Heart right ventricle (tissue), 16 donors: ENCODE measurements at regions not wholly inside any gene's neighbourhood (a gene's known extent, or its start where the extent isn't known, plus 50 kb on each side); places are given as distances from the start of the nearest gene placed in this dataset.
"Not testable (repeated sequence)": the region's sequence is repeated elsewhere in the genome, so short reads cannot be mapped to it uniquely, and the experiment has no call there.

Experiments
- ATAC-seq, 8 donors: fragments of 200-7000 bp; cut with Tn5 transposase; one replicate each; pipeline ENCODE4 v1.9.1; 2020; ENCODE audit warnings: mild to moderate bottlenecking in 8 of 8, moderate library complexity in 8 of 8, moderate number of reproducible peaks in 1 of 8
- DNase-seq, 2 donors: peaks; one replicate each; pipeline ENCODE4 v3.0.0-alpha.2; 2020
- H3K27ac ChIP-seq, 10 donors: fragments of 200-600 bp; sonication (generic) in 2 of 10; one replicate each; pipeline versions ENCODE4 v1.5.0 to v1.8.0; 2020 to 2022; ENCODE audit warnings: mild to moderate bottlenecking in 3 of 10
- H3K27me3 ChIP-seq, 7 donors: fragments of 200-600 bp; one replicate each; pipeline ENCODE4 v1.8.0; 2021 to 2022; ENCODE audit warnings: mild to moderate bottlenecking in 2 of 7
- H3K36me3 ChIP-seq, 9 donors: fragments of 200-600 bp; sonication (generic) in 1 of 9; one replicate each; pipeline versions ENCODE4 v1.5.0 to v1.8.0; 2020 to 2022; ENCODE audit warnings: mild to moderate bottlenecking in 2 of 9
- H3K4me1 ChIP-seq, 9 donors: fragments of 200-600 bp; sonication (generic) in 1 of 9; one replicate each; pipeline versions ENCODE4 v1.5.0 to v1.8.0; 2020 to 2022; ENCODE audit warnings: mild to moderate bottlenecking in 4 of 9
- H3K4me3 ChIP-seq, 10 donors: fragments of 200-600 bp; sonication (generic) in 2 of 10; one replicate each; pipeline versions ENCODE4 v1.5.0 to v1.8.0; 2020 to 2022; ENCODE audit warnings: mild to moderate bottlenecking in 7 of 10, moderate library complexity in 2 of 10
- H3K9me3 ChIP-seq, 11 donors: fragments of 200-600 bp in 10 of 11; sonication (generic) in 2 of 11; one replicate each; pipeline versions ENCODE4 v1.5.0 to v1.8.0; 2013 to 2022; ENCODE audit warnings: mild to moderate bottlenecking in 2 of 11, control low read depth in 1 of 11, moderate library complexity in 1 of 11
- WGBS, 2 donors: extraction: QIAGEN DNeasy Blood & Tissue Kit; methylation state at CpG; one replicate each; pipeline ENCODE4 v1.1.7; 2013; ENCODE audit warnings: inconsistent platforms in 1 of 2; 5-methylcytosine and 5-hydroxymethylcytosine counted together
- intact Hi-C, 10 donors: fragments of 100-400 bp; cut with DNase I; formaldehyde crosslinking; loops; one replicate each; pipeline versions ENCODE4 v1.11.1 to v1.14.2; 2022
- TF ChIP-seq, protein P1 (sequence below), 9 donors: fragments of 200-600 bp; sonication (generic) in 2 of 9; IDR thresholded peaks; one replicate each; pipeline versions ENCODE4 v1.5.0 to v1.8.0; 2021 to 2022; ENCODE audit warnings: antibody characterized with exemption in 9 of 9, mild to moderate bottlenecking in 5 of 9, moderate library complexity in 1 of 9
- donor health status: Arrhythmogenic right ventricular cardiomyopathy.
- donor health status: ischemic (EF 13 %, LVEDD 7.1; RV severe dilation, severe dysfunction).
- donor health status: healthy with polysubstance abuse.
- donor health status: DM: no; HTN: yes; CAD: no.
- donor health status: DM: no; HTN: no; CAD: no.
- donor health status: ischemic (EF 25% LVEDD 6.9; RV normal size, moderate dysfunction).
- donor health status: ischemic (EF 25% LVEDD 5.7; RV mildly dilated, moderate dysfunction).
- donor health status: healthy.
- donor health status: DM: yes; HTN: yes; CAD: no.
- donor health status: Ischemic cardiomyopathy.
- donor health status: ischemic (EF 35%, LVEDD 5.7; RV mildly dilated, moderate dysfunction).
- donor health status: nonischemic (EF 11% LVEDD 7.7; RV severe dilation, severe dysfunction).
- donor health status: DM: yes; HTN: yes; CAD: no.
- donor health status: PGD.
- donor health status: ischemic (EF 29% LVEDD 5.4; RV normal size, mild dysfunction).
- donor health status: nonischemic (EF 23%, LVEDD 6.1; RV moderate dilation, normal function).

DNA sequence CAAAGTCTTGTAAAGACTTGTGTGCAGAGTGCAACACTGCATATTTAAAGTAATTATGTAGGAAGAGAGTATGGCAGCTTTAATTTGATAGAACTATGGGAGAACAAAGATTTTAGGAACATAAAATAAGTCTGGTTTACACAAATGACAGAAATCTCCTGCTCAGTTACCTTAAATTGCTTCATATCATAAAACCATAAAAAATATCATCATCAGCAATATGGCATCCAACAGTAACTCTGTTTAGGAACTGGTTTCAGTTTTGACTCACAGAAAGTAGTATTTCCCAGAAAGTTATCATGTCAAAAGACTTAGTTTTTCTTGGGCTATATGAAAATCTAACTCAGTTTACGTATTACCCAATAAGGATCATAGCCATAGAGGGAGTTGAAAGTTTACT lies 292.1 kb upstream of the PMFBP1 start:
- Histone ChIP-seq H3K4me1 (no peaks in the 10 kb centered on the region), H3K9me3 (no peaks in the 10 kb centered on the region), H3K4me3 (no peak overlapping the region), H3K27ac (no peak overlapping the region), H3K27me3 (no peaks in the 10 kb centered on the region), H3K36me3 (no peaks in the 10 kb centered on the region)
- DNase-seq = no peak
- intact Hi-C loops = loop anchor here in 2 of 10 donors (10.0 kb wide), 1 partner anchor 339 kb away; no protein-coding TSS in a partner anchor
- no peak for ATAC-seq
- 96 to 97% methylated on average over 1 of the region's 1 CpG for WGBS, 2 donors
- TF ChIP-seq, protein P1, sequence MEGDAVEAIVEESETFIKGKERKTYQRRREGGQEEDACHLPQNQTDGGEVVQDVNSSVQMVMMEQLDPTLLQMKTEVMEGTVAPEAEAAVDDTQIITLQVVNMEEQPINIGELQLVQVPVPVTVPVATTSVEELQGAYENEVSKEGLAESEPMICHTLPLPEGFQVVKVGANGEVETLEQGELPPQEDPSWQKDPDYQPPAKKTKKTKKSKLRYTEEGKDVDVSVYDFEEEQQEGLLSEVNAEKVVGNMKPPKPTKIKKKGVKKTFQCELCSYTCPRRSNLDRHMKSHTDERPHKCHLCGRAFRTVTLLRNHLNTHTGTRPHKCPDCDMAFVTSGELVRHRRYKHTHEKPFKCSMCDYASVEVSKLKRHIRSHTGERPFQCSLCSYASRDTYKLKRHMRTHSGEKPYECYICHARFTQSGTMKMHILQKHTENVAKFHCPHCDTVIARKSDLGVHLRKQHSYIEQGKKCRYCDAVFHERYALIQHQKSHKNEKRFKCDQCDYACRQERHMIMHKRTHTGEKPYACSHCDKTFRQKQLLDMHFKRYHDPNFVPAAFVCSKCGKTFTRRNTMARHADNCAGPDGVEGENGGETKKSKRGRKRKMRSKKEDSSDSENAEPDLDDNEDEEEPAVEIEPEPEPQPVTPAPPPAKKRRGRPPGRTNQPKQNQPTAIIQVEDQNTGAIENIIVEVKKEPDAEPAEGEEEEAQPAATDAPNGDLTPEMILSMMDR (IDR thresholded peaks at IDR 0.05) = no peak

DNA sequence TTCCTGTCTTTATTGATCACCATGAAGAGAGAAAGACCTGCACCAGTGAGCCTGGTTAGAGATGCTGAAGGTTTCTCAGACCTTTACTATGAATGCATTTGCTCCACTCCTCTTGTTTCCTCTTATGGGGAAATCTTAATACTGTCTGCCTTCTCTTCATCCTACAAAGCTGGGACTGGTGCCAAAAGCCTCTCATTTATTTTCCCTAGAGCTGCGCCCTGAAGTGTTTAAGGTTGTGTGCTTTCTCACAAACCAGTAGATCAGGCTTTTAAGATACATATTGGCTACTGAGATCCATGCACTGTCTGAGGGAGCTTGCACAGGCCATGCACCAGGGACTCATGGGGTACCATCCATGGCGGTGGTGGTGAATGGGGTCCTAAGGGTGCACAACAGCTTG lies 286.1 kb upstream of the PMFBP1 start:
- DNase-seq = no peak
- ATAC-seq = no peak
- TF ChIP-seq, protein P1 (IDR thresholded peaks at IDR 0.05) = no peak
- H3K4me3 ChIP-seq = no peak overlapping the region
- 91 to 94% methylated on average over 2 of the region's 2 CpGs for WGBS, 2 donors
- H3K4me1 ChIP-seq = no peaks in the 10 kb centered on the region
- peaks cover 0 to 35% (median 11%) of the 10 kb centered on the region in 11 donors for H3K9me3 ChIP-seq
- no peak overlapping the region for H3K27ac ChIP-seq
- H3K36me3 ChIP-seq = no peaks in the 10 kb centered on the region
- H3K27me3 ChIP-seq = no peaks in the 10 kb centered on the region
- intact Hi-C loops = no loop called here

DNA sequence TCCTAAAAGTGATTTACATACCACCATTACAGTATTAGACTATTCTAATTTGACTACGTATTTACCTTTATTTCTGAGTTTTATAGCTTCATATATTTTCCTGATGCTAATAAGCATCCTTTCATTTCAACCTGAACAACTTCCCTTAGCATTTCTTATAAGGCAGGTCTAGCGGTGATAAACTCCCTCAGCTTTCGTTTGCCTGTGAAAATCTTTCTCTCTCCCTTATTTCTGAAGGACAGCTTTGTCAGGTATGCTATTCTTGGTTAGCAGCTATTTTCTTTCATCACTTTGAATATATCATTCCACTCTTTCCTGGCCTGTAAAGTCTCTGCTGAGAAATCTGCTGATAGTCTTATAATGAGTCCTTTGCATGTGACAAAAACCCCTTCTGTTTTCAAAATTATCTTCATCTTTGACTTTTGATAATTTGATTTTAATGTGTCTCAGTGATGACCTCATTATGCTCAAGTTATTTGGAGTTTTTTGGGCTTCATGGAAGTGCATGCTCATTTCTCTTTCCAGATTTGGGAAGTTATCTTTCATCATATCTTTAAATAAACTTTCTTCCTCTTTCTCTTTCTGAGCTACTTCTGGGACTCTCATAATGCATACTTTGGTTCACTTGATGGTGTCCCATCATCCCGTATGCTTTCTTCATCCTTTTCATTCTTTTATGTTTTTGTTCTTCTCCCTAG lies 285.4 kb upstream of the PMFBP1 start:
- 90 to 93% methylated on average over 4 of the region's 4 CpGs for WGBS, 2 donors

DNA sequence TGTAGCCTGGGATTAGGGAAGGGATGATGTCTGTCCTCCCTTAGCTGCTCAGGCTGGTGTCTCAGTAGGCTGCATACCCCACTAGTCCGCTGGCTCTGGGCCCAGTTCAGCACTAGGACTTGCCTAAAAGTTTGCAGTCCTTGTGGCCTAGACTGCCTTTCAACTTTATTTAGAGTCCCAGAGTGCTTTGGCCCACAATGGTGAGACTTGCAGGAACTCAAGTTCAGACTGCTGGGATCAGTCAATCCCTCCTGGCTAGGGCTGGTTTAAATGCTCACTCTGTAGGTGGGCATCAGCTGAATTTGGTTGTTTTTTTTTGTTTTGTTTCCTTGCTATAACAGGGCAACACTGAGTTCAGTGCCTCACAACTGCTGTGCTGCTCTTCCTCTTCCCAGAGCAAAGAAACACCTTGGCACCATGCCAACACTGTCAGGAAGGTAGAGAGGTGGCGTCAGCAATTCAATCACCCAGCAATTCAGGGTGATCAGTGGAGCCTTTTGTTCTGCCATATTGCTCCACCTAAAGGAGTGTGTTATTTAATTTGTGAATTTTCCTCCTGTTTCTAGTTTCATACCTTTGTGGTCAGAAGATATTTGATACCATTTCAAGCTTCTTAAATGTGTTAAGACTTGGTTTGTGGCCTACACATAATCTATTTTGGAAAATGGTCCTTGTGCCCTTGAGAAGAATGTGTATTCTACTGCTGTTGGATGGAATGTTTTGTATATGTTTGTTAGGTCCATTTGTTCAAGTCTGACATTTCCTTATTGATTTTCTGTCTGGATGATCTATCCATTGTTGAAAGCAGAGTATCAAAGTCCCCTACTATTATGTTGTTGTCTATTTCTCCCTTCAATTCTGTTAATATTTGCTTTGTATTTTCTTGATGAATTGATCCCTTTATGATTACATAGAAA lies 284.0 kb upstream of the PMFBP1 start:
- no peak for DNase-seq
- H3K9me3 ChIP-seq = peaks cover 0 to 55% (median 11%) of the 10 kb centered on the region in 11 donors
- whole genome bisulfite sequencing, 2 donors = 65 to 66% methylated on average over 2 of the region's 2 CpGs
- TF ChIP-seq, protein P1 (IDR thresholded peaks at IDR 0.05) = no peak
- ATAC-seq = no peak
- no peak overlapping the region for H3K4me3 ChIP-seq
- no peaks in the 10 kb centered on the region for H3K36me3 ChIP-seq
- no peaks in the 10 kb centered on the region for H3K27me3 ChIP-seq
- H3K27ac ChIP-seq = no peak overlapping the region
- H3K4me1 ChIP-seq = no peaks in the 10 kb centered on the region
- intact Hi-C loops = no loop called here

More for the DNA sequence above, 285.4 kb upstream of the PMFBP1 start:
- Histone ChIP-seq H3K4me3 (no peak overlapping the region), H3K4me1 (no peaks in the 10 kb centered on the region), H3K36me3 (no peaks in the 10 kb centered on the region), H3K27ac (no peak overlapping the region), H3K9me3 (peaks cover 0 to 41% (median 11%) of the 10 kb centered on the region in 11 donors), H3K27me3 (no peaks in the 10 kb centered on the region)
- intact Hi-C loops = no loop called here
- TF ChIP-seq, protein P1 (IDR thresholded peaks at IDR 0.05) = no peak
- ATAC-seq = no peak
- DNase-seq = no peak

DNA sequence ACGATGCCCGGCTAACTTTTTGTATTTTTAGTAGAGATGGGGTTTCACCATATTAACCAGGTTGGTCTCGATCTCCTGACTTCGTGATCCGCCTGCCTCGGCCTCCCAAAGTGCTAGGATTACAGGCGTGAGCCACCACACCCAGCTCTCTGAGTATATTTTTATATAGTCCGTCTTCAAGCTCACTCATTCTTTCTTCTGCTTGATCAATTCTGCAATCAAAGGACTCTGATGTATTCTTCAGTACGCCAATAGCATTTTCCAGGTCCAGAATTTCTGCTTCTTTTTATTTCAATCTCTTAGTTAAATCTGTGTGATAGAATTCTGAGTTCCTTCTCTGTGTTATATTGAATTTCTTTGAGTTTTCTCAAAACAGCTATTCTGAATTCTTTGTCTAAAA lies 281.9 kb upstream of the PMFBP1 start:
- ATAC-seq, H3K27me3 ChIP-seq, DNase-seq, H3K4me1 ChIP-seq, H3K27ac ChIP-seq, intact Hi-C loops, H3K4me3 ChIP-seq, H3K36me3 ChIP-seq: not testable (repeated sequence)
- H3K9me3 ChIP-seq = peaks cover 0 to 58% (median 15%) of the 10 kb centered on the region in 11 donors
- WGBS, 2 donors = 98 to 99% methylated on average over 9 of the region's 9 CpGs
